Fibroblast of pulmonary artery (primary cell): ENCODE measurements at regions not wholly inside any gene's neighbourhood (a gene's known extent, or its start where the extent isn't known, plus 50 kb on each side); places are given as distances from the start of the nearest gene placed in this dataset.
"Not testable (repeated sequence)": the region's sequence is repeated elsewhere in the genome, so short reads cannot be mapped to it uniquely, and the experiment has no call there.

Experiments
- DNase-seq: peaks from one replicate; pipeline ENCODE4 v3.0.0-alpha.2; 2010; ENCODE audit warnings: low read depth
- H3K4me3 ChIP-seq: replicated peaks from 2 replicates; pipeline ENCODE4 v1.5.1; 2011; ENCODE audit warnings: low read depth, mild to moderate bottlenecking, control low read depth, low read length, moderate library complexity
- CTCF ChIP-seq: IDR thresholded peaks from 2 replicates; pipeline ENCODE4 v1.5.1; 2011; ENCODE audit warnings: mild to moderate bottlenecking, control low read depth, low read length, inconsistent platforms; ENCODE audit errors: missing control alignments

GRCh38 chr3:40690749-40691451 lies 166.1 kb downstream of the ZNF621 start:
- peak; percentile 17 for DNase-seq
- no peak for TF ChIP-seq CTCF
- no peak overlapping the region for H3K4me3 ChIP-seq

- H3K4me3 ChIP-seq: no peak overlapping the region
- no peak for TF ChIP-seq CTCF
- peak; percentile 5 for DNase-seq
Observed at GRCh38 chr3:40691452-40691861, 166.7 kb downstream of the ZNF621 start.

GRCh38 chr3:40695848-40696247 lies 171.1 kb downstream of the ZNF621 start:
- no peak overlapping the region for H3K4me3 ChIP-seq
- TF ChIP-seq CTCF: no peak
- no peak for DNase-seq

GRCh38 chr3:40698611-40699010 lies 173.9 kb downstream of the ZNF621 start:
- H3K4me3 ChIP-seq, DNase-seq: not testable (repeated sequence)

- H3K4me3 ChIP-seq: no peak overlapping the region
- no peak for DNase-seq
- no peak for TF ChIP-seq CTCF
Observed at GRCh38 chr3:40701016-40701588, 176.3 kb downstream of the ZNF621 start.

- H3K4me3 ChIP-seq: no peak overlapping the region
- TF ChIP-seq CTCF: no peak
Observed at GRCh38 chr3:40704224-40704623, 179.5 kb downstream of the ZNF621 start.

GRCh38 chr3:40705663-40706062 lies 180.9 kb downstream of the ZNF621 start:
- no peak for TF ChIP-seq CTCF
- DNase-seq: no peak

More at GRCh38 chr3:40704224-40704623, 179.5 kb downstream of the ZNF621 start:
- no peak for DNase-seq

More at GRCh38 chr3:40705663-40706062, 180.9 kb downstream of the ZNF621 start:
- no peak overlapping the region for H3K4me3 ChIP-seq
